Neural cell (in vitro differentiated cells): ENCODE measurements at regions not wholly inside any gene's neighbourhood (a gene's known extent, or its start where the extent isn't known, plus 50 kb on each side); places are given as distances from the start of the nearest gene placed in this dataset.

Experiments used
- H2AFZ ChIP-seq: fragments of 200-600, 300-800 bp; sonication (generic), shearing (Covaris generic); 2 replicates; pipeline ENCODE4 v1.6.0; 2014; ENCODE audit warnings: low read depth, mild to moderate bottlenecking, antibody characterized with exemption, low read length, moderate library complexity
- H3F3A ChIP-seq: fragments of 200-600 bp; shearing (Covaris generic); 2 replicates; pipeline ENCODE4 v1.6.1; 2016; ENCODE audit warnings: mild to moderate bottlenecking, moderate library complexity, mixed read lengths, antibody characterized with exemption, low read length; ENCODE audit not compliant: insufficient read depth, poor library complexity, severe bottlenecking
- H3K27ac ChIP-seq: fragments of 200-600, 300-800 bp; sonication (generic), shearing (Covaris generic); 2 replicates; pipeline ENCODE4 v1.5.1; 2014; ENCODE audit warnings: mild to moderate bottlenecking, low read length, moderate library complexity
- H3K27me3 ChIP-seq: fragments of 300-800, 200-600 bp; sonication (generic), shearing (Covaris generic); 2 replicates; pipeline ENCODE4 v1.6.0; 2014; ENCODE audit warnings: mild to moderate bottlenecking, low read depth, low read length, moderate library complexity; ENCODE audit not compliant: insufficient read depth
- H3K36me3 ChIP-seq: fragments of 300-800, 200-600 bp; sonication (generic), shearing (Covaris generic); 2 replicates; pipeline ENCODE4 v1.5.1; 2014; ENCODE audit warnings: mild to moderate bottlenecking, antibody characterized with exemption, low read length, moderate library complexity; ENCODE audit not compliant: insufficient read depth
- H3K4me2 ChIP-seq: fragments of 300-800, 200-600 bp; sonication (generic), shearing (Covaris generic); 2 replicates; pipeline ENCODE4 v1.6.0; 2014; ENCODE audit warnings: mild to moderate bottlenecking, low read length
- H3K4me3 ChIP-seq: fragments of 300-800, 200-600 bp; sonication (generic), shearing (Covaris generic); 2 replicates; pipeline ENCODE4 v1.5.1; 2014; ENCODE audit warnings: mild to moderate bottlenecking, low read length, moderate library complexity
- H3K79me2 ChIP-seq: fragments of 200-600 bp; shearing (Covaris generic); replicated peaks from 2 replicates; pipeline ENCODE4 v1.6.0; 2014; ENCODE audit warnings: mild to moderate bottlenecking, low read length, moderate library complexity; ENCODE audit not compliant: insufficient read depth
- H3K9ac ChIP-seq: fragments of 300-800, 200-600 bp; sonication (generic), shearing (Covaris generic); 2 replicates; pipeline ENCODE4 v1.6.1; 2016; ENCODE audit warnings: mild to moderate bottlenecking, low read length, mixed read lengths
- H3K9me2 ChIP-seq: fragments of 200-600 bp; shearing (Covaris generic); 2 replicates; pipeline ENCODE4 v1.6.1; 2016; ENCODE audit warnings: mild to moderate bottlenecking, low read length, mixed read lengths; ENCODE audit not compliant: insufficient read depth
- H3K9me3 ChIP-seq: fragments of 200-600, 300-800 bp; sonication (generic), shearing (Covaris generic); 2 replicates; pipeline ENCODE4 v1.6.1; 2016; ENCODE audit warnings: mild to moderate bottlenecking, mixed run types, low read length, moderate library complexity, mixed read lengths
- H4K20me1 ChIP-seq: fragments of 200-600 bp; shearing (Covaris generic); 2 replicates; pipeline ENCODE4 v1.6.1; 2016; ENCODE audit warnings: mild to moderate bottlenecking, mixed run types; ENCODE audit not compliant: insufficient read depth
- EP300 ChIP-seq: fragments of 450-650 bp; conservative IDR thresholded peaks from 2 replicates; pipeline ENCODE4 v1.6.1; 2014; ENCODE audit warnings: antibody characterized with exemption, mild to moderate bottlenecking, moderate library complexity; ENCODE audit not compliant: poor library complexity, severe bottlenecking
- EZH2 ChIP-seq: fragments of 200-600, 300-800 bp; shearing (Covaris generic), sonication (generic); IDR thresholded peaks from 2 replicates; pipeline ENCODE4 v1.6.1; 2014; ENCODE audit warnings: antibody characterized with exemption, low read length, borderline replicate concordance, mild to moderate bottlenecking; ENCODE audit not compliant: insufficient read depth, poor library complexity, severe bottlenecking
- MXI1 ChIP-seq: fragments of 450-650 bp; conservative IDR thresholded peaks from 2 replicates; pipeline ENCODE4 v1.6.1; 2014; ENCODE audit warnings: antibody characterized with exemption, mild to moderate bottlenecking; ENCODE audit not compliant: poor library complexity, severe bottlenecking
- POLR2AphosphoS5 ChIP-seq: IDR thresholded peaks from 2 replicates; pipeline ENCODE4 v1.6.1; 2012
- RAD21 ChIP-seq: fragments of 450-650 bp; conservative IDR thresholded peaks from 2 replicates; pipeline ENCODE4 v1.6.1; 2014; ENCODE audit warnings: antibody characterized with exemption, mild to moderate bottlenecking, moderate library complexity
- SMC3 ChIP-seq: fragments of 450-650 bp; conservative IDR thresholded peaks from 2 replicates; pipeline ENCODE4 v1.6.1; 2014; ENCODE audit warnings: antibody characterized with exemption, mild to moderate bottlenecking, moderate library complexity; ENCODE audit not compliant: poor library complexity
- TAF1 ChIP-seq: IDR thresholded peaks from 2 replicates; pipeline ENCODE4 v1.6.1; 2012; ENCODE audit warnings: low read depth
- TF ChIP-seq, protein P1 (sequence below): fragments of 450-650 bp; IDR thresholded peaks from 2 replicates; pipeline ENCODE4 v1.5.1; 2014; ENCODE audit warnings: antibody characterized with exemption, mild to moderate bottlenecking, moderate library complexity; ENCODE audit not compliant: poor library complexity, severe bottlenecking
- TF ChIP-seq, protein P2 (sequence below): IDR thresholded peaks from 2 replicates; pipeline ENCODE4 v1.6.1; 2012; ENCODE audit warnings: borderline replicate concordance

DNA sequence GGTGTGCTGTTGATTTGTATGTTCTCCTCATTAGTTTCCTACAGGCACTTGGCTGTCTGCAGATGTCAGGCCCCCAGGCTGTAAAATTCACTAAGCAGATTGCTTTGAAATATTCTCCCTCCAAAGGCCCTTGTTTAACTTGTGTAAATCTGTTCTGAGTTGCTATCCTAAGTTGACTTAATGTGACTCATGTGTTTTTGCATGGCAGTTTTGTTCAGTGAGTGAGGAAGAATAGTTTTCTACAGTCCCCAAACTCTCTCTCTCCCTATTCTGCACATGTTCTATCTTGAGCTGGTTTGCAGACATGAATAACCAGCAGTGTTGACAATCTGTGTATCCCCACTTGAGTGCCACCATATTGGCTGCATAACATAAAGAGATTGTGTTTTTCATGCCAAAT lies 1005.4 kb upstream of the DDX18 start:
- no peaks in the 10 kb centered on the region for H3K79me2 ChIP-seq
- H3K4me3 ChIP-seq: no peak overlapping the region
- no peak overlapping the region for H2AFZ ChIP-seq

DNA sequence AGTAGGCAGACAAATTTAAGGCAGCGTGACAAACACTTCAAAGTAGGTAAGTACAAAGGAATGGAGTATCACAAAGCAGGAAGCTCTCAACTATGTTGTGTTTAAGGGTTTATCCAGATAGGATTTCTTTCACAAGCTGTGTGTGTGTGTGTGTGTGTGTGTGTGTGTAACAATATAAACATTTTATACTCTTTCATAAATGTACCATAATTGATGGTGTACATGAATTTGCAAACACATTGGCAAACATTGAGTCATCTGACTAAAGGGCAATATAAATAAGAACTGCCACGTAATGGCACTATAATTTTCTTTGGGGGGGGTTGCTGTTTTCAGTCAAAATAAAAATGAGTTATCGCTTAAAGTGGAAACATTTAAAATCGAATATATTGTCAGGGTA lies 1004.4 kb upstream of the DDX18 start:
- Histone ChIP-seq H3K9me2 (no peaks in the 10 kb centered on the region), H3K9ac (no peak overlapping the region), H3K27ac (no peak overlapping the region), H3K4me3 (no peak overlapping the region), H4K20me1 (no peaks in the 10 kb centered on the region), H3K36me3 (no peaks in the 10 kb centered on the region), H3K27me3 (no peaks in the 10 kb centered on the region), H2AFZ (no peak overlapping the region), H3K79me2 (no peaks in the 10 kb centered on the region), H3K4me2 (no peak overlapping the region), H3F3A (no peaks in the 10 kb centered on the region), H3K9me3 (no peaks in the 10 kb centered on the region)
- TF ChIP-seq POLR2AphosphoS5 (no peak), EZH2 (no peak), MXI1 (no peak), RAD21 (no peak), EP300 (no peak), TAF1 (no peak), SMC3 (no peak)
- TF ChIP-seq, protein P1, sequence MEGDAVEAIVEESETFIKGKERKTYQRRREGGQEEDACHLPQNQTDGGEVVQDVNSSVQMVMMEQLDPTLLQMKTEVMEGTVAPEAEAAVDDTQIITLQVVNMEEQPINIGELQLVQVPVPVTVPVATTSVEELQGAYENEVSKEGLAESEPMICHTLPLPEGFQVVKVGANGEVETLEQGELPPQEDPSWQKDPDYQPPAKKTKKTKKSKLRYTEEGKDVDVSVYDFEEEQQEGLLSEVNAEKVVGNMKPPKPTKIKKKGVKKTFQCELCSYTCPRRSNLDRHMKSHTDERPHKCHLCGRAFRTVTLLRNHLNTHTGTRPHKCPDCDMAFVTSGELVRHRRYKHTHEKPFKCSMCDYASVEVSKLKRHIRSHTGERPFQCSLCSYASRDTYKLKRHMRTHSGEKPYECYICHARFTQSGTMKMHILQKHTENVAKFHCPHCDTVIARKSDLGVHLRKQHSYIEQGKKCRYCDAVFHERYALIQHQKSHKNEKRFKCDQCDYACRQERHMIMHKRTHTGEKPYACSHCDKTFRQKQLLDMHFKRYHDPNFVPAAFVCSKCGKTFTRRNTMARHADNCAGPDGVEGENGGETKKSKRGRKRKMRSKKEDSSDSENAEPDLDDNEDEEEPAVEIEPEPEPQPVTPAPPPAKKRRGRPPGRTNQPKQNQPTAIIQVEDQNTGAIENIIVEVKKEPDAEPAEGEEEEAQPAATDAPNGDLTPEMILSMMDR: no peak
- TF ChIP-seq, protein P2, sequence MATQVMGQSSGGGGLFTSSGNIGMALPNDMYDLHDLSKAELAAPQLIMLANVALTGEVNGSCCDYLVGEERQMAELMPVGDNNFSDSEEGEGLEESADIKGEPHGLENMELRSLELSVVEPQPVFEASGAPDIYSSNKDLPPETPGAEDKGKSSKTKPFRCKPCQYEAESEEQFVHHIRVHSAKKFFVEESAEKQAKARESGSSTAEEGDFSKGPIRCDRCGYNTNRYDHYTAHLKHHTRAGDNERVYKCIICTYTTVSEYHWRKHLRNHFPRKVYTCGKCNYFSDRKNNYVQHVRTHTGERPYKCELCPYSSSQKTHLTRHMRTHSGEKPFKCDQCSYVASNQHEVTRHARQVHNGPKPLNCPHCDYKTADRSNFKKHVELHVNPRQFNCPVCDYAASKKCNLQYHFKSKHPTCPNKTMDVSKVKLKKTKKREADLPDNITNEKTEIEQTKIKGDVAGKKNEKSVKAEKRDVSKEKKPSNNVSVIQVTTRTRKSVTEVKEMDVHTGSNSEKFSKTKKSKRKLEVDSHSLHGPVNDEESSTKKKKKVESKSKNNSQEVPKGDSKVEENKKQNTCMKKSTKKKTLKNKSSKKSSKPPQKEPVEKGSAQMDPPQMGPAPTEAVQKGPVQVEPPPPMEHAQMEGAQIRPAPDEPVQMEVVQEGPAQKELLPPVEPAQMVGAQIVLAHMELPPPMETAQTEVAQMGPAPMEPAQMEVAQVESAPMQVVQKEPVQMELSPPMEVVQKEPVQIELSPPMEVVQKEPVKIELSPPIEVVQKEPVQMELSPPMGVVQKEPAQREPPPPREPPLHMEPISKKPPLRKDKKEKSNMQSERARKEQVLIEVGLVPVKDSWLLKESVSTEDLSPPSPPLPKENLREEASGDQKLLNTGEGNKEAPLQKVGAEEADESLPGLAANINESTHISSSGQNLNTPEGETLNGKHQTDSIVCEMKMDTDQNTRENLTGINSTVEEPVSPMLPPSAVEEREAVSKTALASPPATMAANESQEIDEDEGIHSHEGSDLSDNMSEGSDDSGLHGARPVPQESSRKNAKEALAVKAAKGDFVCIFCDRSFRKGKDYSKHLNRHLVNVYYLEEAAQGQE: no peak

More for the DNA sequence above, 1005.4 kb upstream of the DDX18 start:
- Histone ChIP-seq H3K9me3 (no peaks in the 10 kb centered on the region), H3K4me2 (no peak overlapping the region), H3K27me3 (no peaks in the 10 kb centered on the region), H4K20me1 (no peaks in the 10 kb centered on the region), H3K9me2 (no peaks in the 10 kb centered on the region), H3F3A (no peaks in the 10 kb centered on the region), H3K36me3 (no peaks in the 10 kb centered on the region), H3K27ac (no peak overlapping the region), H3K9ac (no peak overlapping the region)
- no peak for TF ChIP-seq TAF1
- TF ChIP-seq MXI1: no peak
- TF ChIP-seq, protein P2: no peak
- TF ChIP-seq RAD21: no peak
- no peak for TF ChIP-seq EZH2
- TF ChIP-seq, protein P1: no peak
